ENCODE measurements at regions not wholly inside any gene's neighbourhood (a gene's known extent, or its start where the extent isn't known, plus 50 kb on each side); places are given as distances from the start of the nearest gene placed in this dataset.

- Histone ChIP-seq H3K4me1 (ENCODE audit: control insufficient read depth, insufficient read depth, low read length) (no peaks in the 10 kb centered on the region), H3K4me3 (ENCODE audit: low read depth, low read length) (no peak overlapping the region), H3K36me3 (ENCODE audit: control insufficient read depth in 2 of 2, insufficient read depth in 1 of 2, low read length in 2 of 2) (no peaks in the 10 kb centered on the region), H3K9me3 (ENCODE audit: control insufficient read depth, insufficient read depth, low read depth, low read length) (no peaks in the 10 kb centered on the region), H3K27ac (ENCODE audit: extremely low read depth, low read depth, low read length) (no peak overlapping the region)
- ChIA-PET POLR2A (no interaction called here), CTCF (no interaction called here)
- TF ChIP-seq ZNF585B (tag by site-specific recombination; IDR thresholded peaks at IDR 0.05) (no peak), ZNF350 (tag by site-specific recombination; IDR thresholded peaks at IDR 0.05) (no peak), ZIC2 (tag by site-specific recombination; IDR thresholded peaks at IDR 0.05) (no peak), ZNF513 (tag by site-specific recombination; IDR thresholded peaks at IDR 0.05) (no peak), HOXD13 (CRISPR knock-in tag; IDR thresholded peaks at IDR 0.05; ENCODE audit: borderline replicate concordance) (no peak), ZNF202 (tag by site-specific recombination; IDR thresholded peaks at IDR 0.05; ENCODE audit: borderline replicate concordance) (no peak), ZNF777 (tag by site-specific recombination; IDR thresholded peaks at IDR 0.05; ENCODE audit: borderline replicate concordance) (no peak), ZNF48 (tag by site-specific recombination; IDR thresholded peaks at IDR 0.05) (no peak), KLF9 (tag by site-specific recombination; IDR thresholded peaks at IDR 0.05; ENCODE audit: low read depth) (no peak), ZNF785 (tag by site-specific recombination; IDR thresholded peaks at IDR 0.05) (no peak)
These were observed 442.3 kb downstream of the HAO1 start for GRCh38 chr20:7497985-7498384.

GRCh38 chr20:7499201-7499600, 441.1 kb downstream of the HAO1 start:
- Histone ChIP-seq H3K4me1 (ENCODE audit: control insufficient read depth, insufficient read depth, low read length) (no peaks in the 10 kb centered on the region), H3K27ac (ENCODE audit: extremely low read depth, low read depth, low read length) (no peak overlapping the region), H3K9me3 (ENCODE audit: control insufficient read depth, insufficient read depth, low read depth, low read length) (no peaks in the 10 kb centered on the region), H3K36me3 (ENCODE audit: control insufficient read depth in 2 of 2, insufficient read depth in 1 of 2, low read length in 2 of 2) (no peaks in the 10 kb centered on the region), H3K4me3 (ENCODE audit: low read depth, low read length) (no peak overlapping the region)
- ChIA-PET POLR2A (no interaction called here), CTCF (interaction anchor here (0.7 kb wide), 1 partner anchor 663 kb away, joined by 4 read pairs; no protein-coding TSS in a partner anchor)
- TF ChIP-seq ZBTB26 (tag by site-specific recombination; optimal IDR thresholded peaks at IDR 0.05), result no peak
- no peak for TF ChIP-seq KLF9 (tag by site-specific recombination; IDR thresholded peaks at IDR 0.05; ENCODE audit: low read depth)
- no peak for TF ChIP-seq ZNF404 (tag by site-specific recombination; IDR thresholded peaks at IDR 0.05)
- TF ChIP-seq ELK4 (IDR thresholded peaks at IDR 0.05; ENCODE audit: borderline replicate concordance, low read depth, low read length), result no peak
- no peak for TF ChIP-seq ZBTB21 (tag by site-specific recombination; IDR thresholded peaks at IDR 0.05)
- no peak for TF ChIP-seq ZNF391 (tag by site-specific recombination; IDR thresholded peaks at IDR 0.05; ENCODE audit: borderline replicate concordance, low read depth)
- TF ChIP-seq MZF1 (tag by site-specific recombination; IDR thresholded peaks at IDR 0.05; ENCODE audit: borderline replicate concordance), result no peak
- TF ChIP-seq ZNF830 (tag by site-specific recombination; IDR thresholded peaks at IDR 0.05; ENCODE audit: low read depth), result no peak
- no peak for TF ChIP-seq ZNF513 (tag by site-specific recombination; IDR thresholded peaks at IDR 0.05)
- no peak for TF ChIP-seq ZNF777 (tag by site-specific recombination; IDR thresholded peaks at IDR 0.05; ENCODE audit: borderline replicate concordance)
- TF ChIP-seq ZNF521 (tag by site-specific recombination; IDR thresholded peaks at IDR 0.05), result no peak
- TF ChIP-seq GLIS1 (tag by site-specific recombination; IDR thresholded peaks at IDR 0.05), result no peak
- TF ChIP-seq ZBTB10 (tag by site-specific recombination; IDR thresholded peaks at IDR 0.05), result no peak
- no peak for TF ChIP-seq ZFP41 (tag by site-specific recombination; IDR thresholded peaks at IDR 0.05; ENCODE audit: borderline replicate concordance)
- no peak for TF ChIP-seq ZNF341 (tag by site-specific recombination; IDR thresholded peaks at IDR 0.05; ENCODE audit: low read depth)
